A549 (cell line): ENCODE measurements at regions not wholly inside any gene's neighbourhood (a gene's known extent, or its start where the extent isn't known, plus 50 kb on each side); places are given as distances from the start of the nearest gene placed in this dataset.

Experiments
- ATAC-seq, 2 experiments: fragments of 200-7000 bp in 1 of 2; fragments of >200 bp in 1 of 2; cut with Nextera tagmentation in 1 of 2; cut with Tn5 transposase in 1 of 2; 3 replicates each; pipeline versions ENCODE4 v1.8.0 to v1.9.1; 2018 to 2020; ENCODE audit warnings: mild to moderate bottlenecking in 1 of 2, moderate library complexity in 1 of 2
- CTCF ChIA-PET: fragments of 300-600 bp; sonication (Branson Sonifier 250); formaldehyde crosslinking; extraction: SDS; loops from one replicate; lab custom pipeline; 2021; ENCODE audit warnings: antibody characterized with exemption, inconsistent platforms; lab: Yijun Ruan, JAX
- POLR2A ChIA-PET: fragments of 350-600 bp; formaldehyde crosslinking; extraction: SDS; loops from one replicate; lab custom pipeline; 2021; ENCODE audit warnings: antibody characterized with exemption, inconsistent platforms; lab: Yijun Ruan, JAX
- DNase-seq, 2 experiments: peaks; one replicate each; pipeline versions ENCODE4 v3.0.0 to v3.0.0-alpha.2; 2011 to 2016; ENCODE audit warnings: low read depth in 1 of 2, low spot score in 1 of 2
- FAIRE-seq: peaks from 2 replicates; lab custom pipeline; 2011; peaks lifted over from hg19 to GRCh38; lab: Jason Lieb, UNC
- H3K27ac ChIP-seq, 2 experiments: fragments of >200 bp; sonication (Bioruptor Twin); formaldehyde crosslinking; 3 replicates each; pipeline ENCODE4 v1.5.1; 2016 to 2017
- H3K4me1 ChIP-seq: fragments of >200 bp; sonication (Bioruptor Twin); formaldehyde crosslinking; 3 replicates; pipeline ENCODE4 v1.6.1; 2016
- H3K4me2 ChIP-seq: fragments of >200 bp; sonication (Bioruptor Twin); formaldehyde crosslinking; 3 replicates; pipeline ENCODE4 v1.6.1; 2016
- H3K4me3 ChIP-seq: fragments of >200 bp; sonication (Bioruptor Twin); formaldehyde crosslinking; 3 replicates; pipeline ENCODE4 v1.5.1; 2016
- H3K9me3 ChIP-seq: fragments of >200 bp; sonication (Bioruptor Twin); formaldehyde crosslinking; 3 replicates; pipeline ENCODE4 v1.6.1; 2016
- ATOH8 ChIP-seq: fragments of 250-450 bp; sonication (Bioruptor Pico); IDR thresholded peaks from 2 replicates; pipeline ENCODE4 v1.5.0; 2020; ENCODE audit warnings: low read depth, mild to moderate bottlenecking, moderate library complexity
- BCL3 ChIP-seq: fragments of >200 bp; sonication (Bioruptor Twin); formaldehyde crosslinking; IDR thresholded peaks from 3 replicates; pipeline ENCODE4 v1.6.1; 2016
- BHLHE40 ChIP-seq: IDR thresholded peaks from 2 replicates; pipeline ENCODE4 v1.6.1; 2012; ENCODE audit warnings: low read depth, low read length, inconsistent platforms
- CBX8 ChIP-seq: fragments of 200-600 bp; sonication (generic); IDR thresholded peaks from 2 replicates; pipeline ENCODE4 v1.6.1; 2016
- CHD2 ChIP-seq: fragments of 150-350 bp; IDR thresholded peaks from 2 replicates; pipeline ENCODE4 v1.6.1; 2014; ENCODE audit warnings: low read length; ENCODE audit not compliant: partially characterized antibody
- CHD4 ChIP-seq: fragments of 200-600 bp; sonication (generic); IDR thresholded peaks from 2 replicates; pipeline ENCODE4 v1.6.1; 2016; ENCODE audit warnings: antibody characterized with exemption, mild to moderate bottlenecking, borderline replicate concordance
- CTCF ChIP-seq: fragments of >200 bp; sonication (Bioruptor Twin); formaldehyde crosslinking; IDR thresholded peaks from 3 replicates; pipeline ENCODE4 v1.5.1; 2016
- E2F6 ChIP-seq: IDR thresholded peaks from 2 replicates; pipeline ENCODE4 v1.6.1; 2012; ENCODE audit warnings: low read depth, borderline replicate concordance
- EHMT2 ChIP-seq: fragments of 200-600 bp; sonication (generic); IDR thresholded peaks from 2 replicates; pipeline ENCODE4 v1.6.1; 2016; ENCODE audit warnings: antibody characterized with exemption, low read depth, mild to moderate bottlenecking, moderate library complexity
- FOSL2 ChIP-seq, 2 experiments: fragments of 450-650 bp in 1 of 2; fragments of >200 bp in 1 of 2; sonication (Bioruptor Twin) in 1 of 2; formaldehyde crosslinking; IDR thresholded peaks; 2 replicates each; pipeline versions ENCODE4 v1.5.0 to v1.6.1; 2016 to 2020; ENCODE audit warnings: mild to moderate bottlenecking in 1 of 2, moderate library complexity in 1 of 2
- FOXS1 ChIP-seq: fragments of 250-450 bp; sonication (Bioruptor Pico); IDR thresholded peaks from 2 replicates; pipeline ENCODE4 v1.5.0; 2020; ENCODE audit warnings: mild to moderate bottlenecking, moderate library complexity
- GATA3 ChIP-seq: IDR thresholded peaks from 2 replicates; pipeline ENCODE4 v1.6.1; 2012; ENCODE audit warnings: borderline replicate concordance
- HDAC2 ChIP-seq: fragments of 200-600 bp; sonication (generic); IDR thresholded peaks from 2 replicates; pipeline ENCODE4 v1.6.1; 2016
- HES2 ChIP-seq: fragments of >200 bp; sonication (Bioruptor Twin); formaldehyde crosslinking; IDR thresholded peaks from 2 replicates; pipeline ENCODE4 v1.6.1; 2016
- MAFK ChIP-seq: fragments of 450-650 bp; IDR thresholded peaks from 2 replicates; pipeline ENCODE4 v1.6.1; 2014; ENCODE audit not compliant: partially characterized antibody
- MAZ ChIP-seq: fragments of 150-350 bp; IDR thresholded peaks from 2 replicates; pipeline ENCODE4 v1.6.1; 2014; ENCODE audit warnings: antibody characterized with exemption, low read depth, low read length, borderline replicate concordance
- NFE2L2 ChIP-seq: fragments of 150-350 bp; conservative IDR thresholded peaks from 2 replicates; pipeline ENCODE4 v1.6.1; 2014; ENCODE audit warnings: low read length
- NR3C1 ChIP-seq: fragments of >200 bp; sonication (Bioruptor Twin); formaldehyde crosslinking; IDR thresholded peaks from 3 replicates; pipeline ENCODE4 v1.6.1; 2017
- PHF8 ChIP-seq: fragments of 200-600 bp; sonication (generic); IDR thresholded peaks from 2 replicates; pipeline ENCODE4 v1.6.1; 2016; ENCODE audit warnings: low read depth, mild to moderate bottlenecking, antibody characterized with exemption, moderate library complexity, borderline replicate concordance
- POLR2A ChIP-seq: IDR thresholded peaks from 2 replicates; pipeline ENCODE4 v1.6.1; 2012; ENCODE audit warnings: mild to moderate bottlenecking, low read length
- RCOR1 ChIP-seq: fragments of 150-350 bp; IDR thresholded peaks from 2 replicates; pipeline ENCODE4 v1.6.1; 2014; ENCODE audit warnings: antibody characterized with exemption, low read length, low read depth
- REST ChIP-seq: fragments of 200-600 bp; sonication (generic); IDR thresholded peaks from 2 replicates; pipeline ENCODE4 v1.6.1; 2016; ENCODE audit warnings: antibody characterized with exemption, mild to moderate bottlenecking, moderate library complexity
- RNF2 ChIP-seq: fragments of 200-600 bp; sonication (generic); IDR thresholded peaks from 2 replicates; pipeline ENCODE4 v1.6.1; 2016; ENCODE audit warnings: low read depth, mild to moderate bottlenecking, antibody characterized with exemption, moderate library complexity, borderline replicate concordance
- SMC3 ChIP-seq: fragments of >200 bp; sonication (Bioruptor Twin); formaldehyde crosslinking; IDR thresholded peaks from 3 replicates; pipeline ENCODE4 v1.6.1; 2018; ENCODE audit warnings: inconsistent platforms
- ZNF302 ChIP-seq: fragments of 250-450 bp; sonication (Bioruptor Pico); IDR thresholded peaks from 2 replicates; pipeline ENCODE4 v1.9.0; 2021; ENCODE audit warnings: inconsistent platforms, mild to moderate bottlenecking, moderate library complexity
- ZSCAN20 ChIP-seq: fragments of 250-450 bp; sonication (Bioruptor Pico); IDR thresholded peaks from 2 replicates; pipeline ENCODE4 v1.8.0; 2022; ENCODE audit warnings: mild to moderate bottlenecking, moderate library complexity
- WGBS: methylation state at CpG from one replicate; pipeline ENCODE4 v1.1.6; 2017; ENCODE audit errors: missing lambda C conversion rate; 5-methylcytosine and 5-hydroxymethylcytosine counted together

- no peak for FAIRE-seq
- Histone ChIP-seq H3K9me3 (no peaks in the 10 kb centered on the region), H3K27ac (no peak overlapping the region), H3K4me1 (no peaks in the 10 kb centered on the region), H3K4me2 (no peak overlapping the region), H3K4me3 (no peak overlapping the region)
- DNase-seq, result no peak
- POLR2A ChIA-PET, result no interaction called here
- no peak for ATAC-seq
- TF ChIP-seq HDAC2, result no peak
- TF ChIP-seq ZNF302 (CRISPR knock-in tag), result no peak
- no peak for TF ChIP-seq CTCF
- no peak for TF ChIP-seq HES2
- TF ChIP-seq RCOR1, result no peak
- TF ChIP-seq NR3C1, result no peak
- no peak for TF ChIP-seq MAZ
- no peak for TF ChIP-seq POLR2A
- TF ChIP-seq NFE2L2, result no peak
- no peak for TF ChIP-seq FOXS1 (CRISPR knock-in tag)
- TF ChIP-seq BCL3, result no peak
- TF ChIP-seq RNF2, result no peak
- no peak for TF ChIP-seq CHD2
- TF ChIP-seq E2F6, result no peak
- no peak for TF ChIP-seq FOSL2 (IDR thresholded peaks at IDR 0.05)
- TF ChIP-seq FOSL2 (CRISPR knock-in tag; IDR thresholded peaks at IDR 0.05), result no peak
- no peak for TF ChIP-seq ZSCAN20
- no peak for TF ChIP-seq BHLHE40
- no peak for TF ChIP-seq REST
- TF ChIP-seq SMC3, result no peak
- no peak for TF ChIP-seq GATA3
- CTCF ChIA-PET, result interaction anchor here (1.3 kb wide), 1 partner anchor 25 kb away, joined by 5 read pairs; no protein-coding TSS in a partner anchor
- 73% methylated on average over 1 of the region's 1 CpG for WGBS
Measured at GRCh38 chr22:27306771-27307170, 494.8 kb downstream of the MN1 start.

- Histone ChIP-seq H3K4me3 (no peak overlapping the region), H3K9me3 (no peaks in the 10 kb centered on the region), H3K4me2 (no peak overlapping the region), H3K4me1 (no peaks in the 10 kb centered on the region), H3K27ac (no peak overlapping the region)
- ChIA-PET CTCF (no interaction called here), POLR2A (no interaction called here)
- DNase-seq (no peak), ATAC-seq (no peak), FAIRE-seq (no peak)
- 45% methylated on average over 4 of the region's 4 CpGs for WGBS
- TF ChIP-seq EHMT2, result no peak
- no peak for TF ChIP-seq PHF8
- no peak for TF ChIP-seq FOSL2 (IDR thresholded peaks at IDR 0.05)
- TF ChIP-seq FOSL2 (CRISPR knock-in tag; IDR thresholded peaks at IDR 0.05), result no peak
- TF ChIP-seq CHD4, result no peak
- TF ChIP-seq NR3C1, result no peak
- no peak for TF ChIP-seq MAFK
- no peak for TF ChIP-seq CBX8
- TF ChIP-seq ATOH8 (CRISPR knock-in tag), result no peak
- no peak for TF ChIP-seq REST
Measured at GRCh38 chr22:27307545-27308247, 493.9 kb downstream of the MN1 start.
